HG03280 (cell line): ENCODE measurements at regions not wholly inside any gene's neighbourhood (a gene's known extent, or its start where the extent isn't known, plus 50 kb on each side); places are given as distances from the start of the nearest gene placed in this dataset.

Source experiments
- ATAC-seq: cut with Tn5 transposase; IDR thresholded peaks from one replicate; pipeline ENCODE4 v1.9.1; 2021; ENCODE audit warnings: mild to moderate bottlenecking, moderate library complexity; ENCODE audit not compliant: unreplicated experiment

DNA sequence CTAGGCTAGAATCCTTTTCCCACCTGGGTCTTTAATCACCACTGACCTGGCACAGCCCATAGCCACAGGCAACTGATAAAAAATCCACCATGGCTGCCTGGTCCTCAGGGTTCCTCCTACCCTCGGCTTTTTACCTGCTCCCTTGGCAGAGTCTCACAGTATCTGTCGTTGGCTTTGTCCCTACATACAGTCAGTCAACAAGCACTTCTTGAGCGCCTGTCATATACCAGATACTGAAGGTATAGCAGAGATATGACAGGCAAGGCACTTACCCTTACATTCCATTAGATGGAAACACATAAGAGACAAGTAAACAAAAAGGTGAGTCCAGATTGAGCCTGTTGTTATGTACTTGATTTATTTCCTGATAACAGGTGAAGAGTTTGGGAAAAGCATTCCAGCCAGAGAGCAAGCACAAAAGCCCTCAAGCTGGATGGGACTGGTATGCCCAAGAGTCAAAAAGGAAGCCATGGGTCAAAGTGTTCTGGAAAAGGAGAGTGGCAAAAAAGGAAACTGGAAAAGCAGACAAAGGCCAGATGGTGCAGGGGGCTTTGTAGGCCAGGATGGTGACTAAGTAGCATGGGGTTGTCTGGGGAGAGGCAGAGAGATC, 247.0 kb downstream of the CHD9NB start:
- no peak for ATAC-seq

DNA sequence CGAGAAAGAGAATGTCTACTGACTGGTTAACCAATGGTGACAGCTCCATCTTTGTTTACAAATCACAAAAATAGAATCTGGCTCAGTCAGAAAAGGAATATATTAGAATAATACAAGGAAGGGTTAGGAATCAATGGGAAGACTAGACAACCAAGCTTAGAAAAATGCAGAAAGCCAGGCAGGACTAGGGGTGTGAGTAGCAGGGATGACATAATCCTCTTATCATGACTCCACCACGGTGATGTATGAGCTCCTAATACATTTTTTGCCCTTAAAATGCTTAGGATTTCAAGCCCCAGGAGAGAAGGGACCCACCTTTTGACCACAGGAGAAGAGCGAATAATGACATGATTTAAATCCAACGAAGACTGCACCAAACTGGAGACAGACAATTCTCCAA, 252.3 kb downstream of the CHD9NB start:
- no peak for ATAC-seq

DNA sequence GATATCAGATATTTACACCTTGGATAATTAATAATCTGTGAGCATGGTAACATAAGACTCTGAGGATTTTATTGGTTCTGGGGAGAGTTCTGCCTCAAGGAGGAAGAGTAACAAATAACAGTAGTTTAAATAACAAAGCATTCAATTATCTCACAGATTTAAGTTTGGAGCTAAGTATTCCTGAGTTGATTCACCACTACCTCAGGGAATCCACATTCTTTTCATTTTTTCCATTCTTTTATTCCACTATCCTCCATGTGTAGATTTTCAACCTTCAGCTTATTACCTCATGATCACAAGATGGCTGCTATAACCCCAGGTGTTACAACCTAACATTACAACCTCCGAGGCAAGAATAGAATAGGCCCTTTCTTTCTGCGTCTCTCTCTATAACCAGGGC, 252.2 kb upstream of the TOX3 start:
- no peak for ATAC-seq

DNA sequence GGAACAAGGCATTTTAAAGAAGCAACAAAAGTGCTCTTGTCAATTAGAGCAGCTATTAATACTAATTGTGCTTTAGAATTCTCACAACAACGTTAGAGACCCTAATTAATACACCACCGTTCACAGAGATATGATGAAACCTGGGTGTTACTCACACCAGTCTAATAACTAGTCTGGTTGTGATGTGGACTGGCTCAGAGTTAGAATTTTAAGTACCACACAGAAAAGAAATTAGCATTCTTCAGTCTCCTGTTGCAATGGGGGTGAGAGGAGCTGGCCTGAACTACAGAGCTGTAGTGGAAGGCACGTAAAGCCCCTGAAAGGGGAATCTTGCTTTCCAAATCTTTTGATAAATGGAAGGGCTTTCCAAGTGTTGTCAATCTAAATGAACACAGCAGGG, 240.8 kb upstream of the TOX3 start:
- ATAC-seq = no peak

DNA sequence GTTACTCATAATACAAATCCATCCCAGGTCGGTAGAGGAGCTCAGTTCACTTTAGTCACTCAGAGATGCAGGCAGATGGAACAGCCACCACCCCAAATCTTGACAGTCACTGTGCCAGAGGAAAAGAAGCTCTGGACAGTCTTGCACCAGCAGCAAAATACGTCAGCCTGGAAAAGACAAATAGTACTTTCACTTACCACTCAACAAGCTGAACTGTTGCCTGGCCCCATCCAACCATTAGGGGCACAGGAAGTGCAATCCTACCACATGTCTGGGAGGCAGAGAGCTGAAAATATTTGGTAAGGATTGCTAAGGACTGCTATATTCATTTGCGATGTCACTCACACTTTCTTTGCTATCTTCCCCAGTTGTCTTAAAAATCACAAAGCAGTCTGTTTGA, 239.1 kb upstream of the TOX3 start:
- no peak for ATAC-seq

- no peak for ATAC-seq
These were observed 238.7 kb upstream of the TOX3 start for GRCh38 chr16:52785653-52786052.

DNA sequence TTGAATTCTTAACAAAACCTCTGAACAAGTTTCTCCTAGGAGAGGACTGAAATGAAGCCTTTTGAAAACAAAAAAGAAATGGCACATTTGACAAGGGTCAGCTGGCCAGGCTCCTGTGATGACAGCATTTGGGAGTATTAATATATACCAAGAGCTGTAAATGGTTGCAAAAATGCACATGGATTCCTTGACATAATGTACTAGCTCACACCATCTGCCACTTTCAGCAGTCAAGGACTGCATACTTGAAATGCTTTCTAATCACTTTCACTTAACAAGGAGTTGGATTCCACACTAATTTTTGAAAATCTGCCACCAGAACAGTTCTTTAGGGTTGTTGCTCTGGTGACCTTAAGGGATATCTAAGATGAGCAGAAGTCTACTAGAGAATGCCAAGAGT, 236.7 kb upstream of the TOX3 start:
- no peak for ATAC-seq

- ATAC-seq = no peak
These were observed 234.2 kb upstream of the TOX3 start for GRCh38 chr16:52781005-52781630.

DNA sequence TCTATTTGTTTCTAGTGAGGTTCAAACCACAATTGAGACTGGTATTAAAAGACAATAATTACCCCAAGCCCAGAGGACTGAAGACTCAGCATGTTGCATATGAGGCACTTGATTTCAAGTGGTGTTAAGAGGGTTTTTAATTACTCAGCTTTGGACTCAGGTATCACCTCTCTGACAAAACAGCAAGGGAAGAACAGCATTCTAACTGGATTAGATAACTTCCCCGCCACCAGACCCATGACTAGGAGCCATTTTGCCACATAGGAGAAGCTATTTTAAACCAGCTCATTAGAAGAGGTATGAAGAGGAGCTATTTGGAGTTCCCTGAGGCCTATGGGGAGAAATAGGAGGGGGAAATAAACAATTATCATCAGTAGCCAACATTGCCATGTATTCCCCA, 226.1 kb upstream of the TOX3 start:
- no peak for ATAC-seq

DNA sequence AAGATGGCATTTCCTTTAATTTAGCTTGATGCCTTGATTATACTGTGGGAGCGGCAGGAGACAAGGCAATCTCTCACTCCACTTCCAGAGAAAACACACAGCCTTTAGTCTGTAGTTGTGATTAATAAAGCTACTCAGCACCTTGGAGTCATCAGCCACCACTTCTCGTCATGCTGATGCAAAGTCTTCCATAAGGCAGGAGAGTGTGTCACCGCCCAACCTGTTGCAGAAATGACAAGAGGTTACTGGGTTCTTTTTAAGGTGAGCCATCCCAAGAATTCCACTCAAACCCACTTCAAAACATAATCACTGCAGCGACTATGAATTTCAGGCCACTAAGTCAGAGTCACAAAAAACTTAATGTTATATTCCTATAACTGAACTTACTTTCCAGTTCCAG, 223.9 kb upstream of the TOX3 start:
- ATAC-seq = no peak

- no peak for ATAC-seq
These were observed 211.5 kb upstream of the TOX3 start for GRCh38 chr16:52758473-52758855.

GRCh38 chr16:52757746-52758472, 211.0 kb upstream of the TOX3 start:
- no peak for ATAC-seq

DNA sequence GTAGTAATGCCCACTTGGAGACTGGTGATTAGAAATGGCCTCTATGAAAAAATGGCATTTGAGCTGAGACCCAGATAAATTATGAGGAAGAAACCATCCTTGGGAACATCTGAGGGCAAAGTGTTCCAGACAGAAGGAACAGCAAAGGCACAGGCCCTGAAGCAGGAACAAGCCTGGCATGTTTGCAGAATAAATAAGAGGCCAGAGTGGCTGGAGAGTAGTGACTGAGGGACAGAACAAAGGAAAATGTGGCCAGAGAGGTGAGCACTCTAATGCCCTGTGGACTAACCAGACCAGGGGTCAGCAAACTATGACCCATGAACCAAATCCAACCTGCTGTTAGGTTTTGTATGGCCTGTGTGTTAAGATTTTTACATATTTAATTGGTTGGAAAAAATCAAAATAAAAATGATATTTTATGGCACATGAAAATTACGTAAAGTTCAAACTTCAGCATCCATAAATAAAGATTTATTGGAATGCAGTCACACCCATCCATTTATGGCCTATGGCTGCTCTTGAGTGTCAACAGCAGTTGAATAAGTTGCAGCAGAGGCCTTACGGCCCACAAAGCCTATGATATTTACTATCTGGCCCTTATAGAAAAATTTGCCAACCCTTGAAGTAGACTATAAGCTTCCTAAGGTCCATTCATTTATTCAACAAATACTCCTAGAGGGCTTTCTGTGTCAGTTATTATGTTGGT, 210.0 kb upstream of the TOX3 start:
- ATAC-seq = no peak

GRCh38 chr16:52755396-52755795, 208.5 kb upstream of the TOX3 start:
- no peak for ATAC-seq

- no peak for ATAC-seq
These were observed 204.1 kb upstream of the TOX3 start for GRCh38 chr16:52751035-52751434.

- no peak for ATAC-seq
These were observed 201.8 kb upstream of the TOX3 start for GRCh38 chr16:52748741-52749140.

DNA sequence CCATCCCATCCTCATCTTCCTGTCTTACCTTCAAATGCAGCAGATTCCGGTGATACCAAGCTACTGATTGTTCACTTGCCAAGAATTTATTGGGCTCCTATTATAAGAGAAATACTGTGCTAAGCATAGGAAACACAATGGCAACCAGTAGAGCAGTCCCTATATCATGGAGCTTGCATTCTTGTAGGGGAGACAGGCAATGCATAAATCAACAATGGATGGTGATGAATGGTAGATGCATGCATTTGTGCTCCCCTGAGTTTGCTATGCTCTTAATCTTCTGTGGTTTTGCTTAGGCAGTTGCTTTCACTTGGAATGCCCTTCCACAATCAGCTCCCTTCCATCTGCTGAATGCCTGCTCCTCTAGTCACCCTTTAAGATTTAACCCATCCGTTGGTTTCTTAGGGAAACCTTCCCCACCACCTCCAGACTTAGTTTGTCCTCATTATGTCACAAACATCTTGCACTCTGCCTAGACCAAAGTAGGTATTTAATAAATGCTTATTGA, 200.2 kb upstream of the TOX3 start:
- ATAC-seq = no peak

DNA sequence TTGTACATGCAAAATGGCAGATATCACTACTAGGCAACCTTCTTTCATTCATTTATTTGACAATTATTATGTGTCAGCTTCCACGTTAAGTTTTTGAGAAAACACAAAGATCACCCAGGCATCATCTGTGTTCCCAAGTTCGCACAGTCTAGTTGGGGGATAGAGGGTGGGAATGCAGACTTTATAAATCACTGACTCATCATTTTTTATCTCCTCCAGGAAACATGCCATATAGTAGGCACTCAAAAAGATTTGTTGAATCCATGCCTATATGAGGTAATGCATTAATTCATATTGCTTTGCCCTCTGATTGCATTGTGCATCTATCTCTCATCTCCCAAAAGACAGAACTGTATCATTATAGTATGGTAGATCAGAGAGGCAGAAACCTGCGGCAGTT, 196.8 kb upstream of the TOX3 start:
- ATAC-seq = no peak

DNA sequence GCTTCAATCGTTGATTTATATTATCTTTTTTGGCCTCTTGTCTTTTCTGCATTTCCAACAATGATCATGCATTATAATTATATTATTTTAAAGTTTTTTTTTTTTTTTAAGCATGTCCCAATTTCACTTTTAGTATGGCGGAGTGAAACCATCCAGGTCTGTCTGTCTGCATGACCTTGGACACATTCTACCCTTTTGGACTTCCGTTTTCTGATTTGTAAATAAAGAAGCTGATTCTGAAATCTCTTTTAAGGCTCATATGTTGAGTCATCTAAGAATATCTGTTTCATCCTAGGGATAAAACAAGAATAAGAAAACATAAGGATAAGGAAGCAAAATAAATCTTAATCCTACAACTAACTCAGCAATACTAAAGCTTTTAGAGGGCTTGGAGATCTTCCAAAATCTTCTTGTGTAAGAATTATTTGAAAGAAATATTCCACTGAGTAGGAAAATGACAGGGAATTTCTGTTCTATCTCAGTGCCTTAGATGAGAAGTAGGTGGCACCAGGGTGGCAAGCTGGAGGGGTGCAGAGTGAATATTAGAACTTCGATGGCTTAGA, 195.7 kb upstream of the TOX3 start:
- ATAC-seq = no peak

DNA sequence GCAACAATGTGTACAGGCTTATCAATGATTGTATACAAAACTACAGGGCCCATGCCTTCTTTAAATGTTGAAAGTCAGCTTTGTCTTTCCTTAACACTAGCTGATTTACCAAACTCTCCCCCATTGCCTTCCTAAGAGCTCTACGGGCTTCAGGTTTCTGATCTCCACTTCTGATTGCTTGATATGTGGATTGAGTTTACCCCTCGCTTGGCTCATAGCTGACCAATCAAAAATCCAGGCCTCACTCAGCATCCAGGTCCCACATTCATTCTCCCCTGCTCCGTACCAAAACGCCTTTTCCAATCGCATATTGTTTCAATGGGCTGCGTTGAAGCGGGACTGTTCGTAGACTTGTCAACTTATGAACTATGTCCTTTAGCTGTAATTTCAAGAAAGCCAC, 195.1 kb upstream of the TOX3 start:
- ATAC-seq = no peak

GRCh38 chr16:52741351-52741750, 194.4 kb upstream of the TOX3 start:
- no peak for ATAC-seq
